Astrocyte (in vitro differentiated cells and primary cell): ENCODE measurements at regions not wholly inside any gene's neighbourhood (a gene's known extent, or its start where the extent isn't known, plus 50 kb on each side); places are given as distances from the start of the nearest gene placed in this dataset.

Experiments
- DNase-seq: peaks from one replicate; pipeline ENCODE4 v3.0.0-alpha.2; 2010; ENCODE audit warnings: low read depth
- FAIRE-seq: peaks from 2 replicates; lab custom pipeline; 2011; peaks lifted over from hg19 to GRCh38; lab: Jason Lieb, UNC
- H2AFZ ChIP-seq: 2 replicates; pipeline ENCODE4 v1.6.0; 2012; ENCODE audit warnings: low read depth, low read length, inconsistent platforms
- H3K27ac ChIP-seq: 2 replicates; pipeline ENCODE4 v1.5.1; 2011; ENCODE audit warnings: low read depth, low read length, inconsistent platforms
- H3K27me3 ChIP-seq: 2 replicates; pipeline ENCODE4 v1.6.0; 2011; ENCODE audit warnings: low read length, inconsistent platforms; ENCODE audit not compliant: insufficient read depth
- H3K36me3 ChIP-seq: 2 replicates; pipeline ENCODE4 v1.5.1; 2011; ENCODE audit warnings: low read length, inconsistent platforms; ENCODE audit not compliant: insufficient read depth
- H3K4me1 ChIP-seq: 2 replicates; pipeline ENCODE4 v1.5.1; 2011; ENCODE audit warnings: low read length, inconsistent platforms; ENCODE audit not compliant: insufficient read depth
- H3K4me2 ChIP-seq: 2 replicates; pipeline ENCODE4 v1.6.0; 2012; ENCODE audit warnings: low read length, inconsistent platforms
- H3K4me3 ChIP-seq: 2 replicates; pipeline ENCODE4 v1.5.1; 2011; ENCODE audit warnings: low read depth, mild to moderate bottlenecking, low read length, inconsistent platforms; ENCODE audit not compliant: insufficient read depth
- H3K79me2 ChIP-seq: 2 replicates; pipeline ENCODE4 v1.6.0; 2012; ENCODE audit warnings: mild to moderate bottlenecking, low read length, inconsistent platforms; ENCODE audit not compliant: insufficient read depth
- H3K9ac ChIP-seq: 2 replicates; pipeline ENCODE4 v1.6.0; 2012; ENCODE audit warnings: mild to moderate bottlenecking, low read length, inconsistent platforms
- H3K9me3 ChIP-seq: 2 replicates; pipeline ENCODE4 v1.5.1; 2012; ENCODE audit warnings: low read depth, mild to moderate bottlenecking, low read length, inconsistent platforms; ENCODE audit not compliant: insufficient read depth
- H4K20me1 ChIP-seq: 2 replicates; pipeline ENCODE4 v1.6.0; 2012; ENCODE audit warnings: low read length, inconsistent platforms; ENCODE audit not compliant: insufficient read depth
- H3K27ac Mint-ChIP-seq: one replicate; pipeline ENCODE4 v1.8.0; 2021; ENCODE audit warnings: mild to moderate bottlenecking, mixed read lengths; ENCODE audit not compliant: unreplicated experiment
- H3K27me3 Mint-ChIP-seq: one replicate; pipeline ENCODE4 v1.8.0; 2021; ENCODE audit warnings: low read depth, mixed read lengths; ENCODE audit not compliant: unreplicated experiment
- H3K36me3 Mint-ChIP-seq: one replicate; pipeline ENCODE4 v1.8.0; 2021; ENCODE audit warnings: low read depth, mixed read lengths; ENCODE audit not compliant: unreplicated experiment
- H3K4me1 Mint-ChIP-seq: one replicate; pipeline ENCODE4 v1.8.0; 2021; ENCODE audit warnings: low read depth, mixed read lengths; ENCODE audit not compliant: unreplicated experiment
- H3K4me3 Mint-ChIP-seq: one replicate; pipeline ENCODE4 v1.8.0; 2021; ENCODE audit warnings: mild to moderate bottlenecking, moderate library complexity, mixed read lengths; ENCODE audit not compliant: unreplicated experiment
- H3K9me3 Mint-ChIP-seq: one replicate; pipeline ENCODE4 v1.8.0; 2021; ENCODE audit warnings: mild to moderate bottlenecking, mixed read lengths; ENCODE audit not compliant: unreplicated experiment
- EZH2 ChIP-seq: IDR thresholded peaks from 2 replicates; pipeline ENCODE4 v1.6.1; 2012; ENCODE audit warnings: mild to moderate bottlenecking, low read length, inconsistent platforms; ENCODE audit not compliant: insufficient read depth
- TF ChIP-seq, protein P1 (sequence below): IDR thresholded peaks from 2 replicates; pipeline ENCODE4 v1.5.1; 2011; ENCODE audit warnings: low read depth, mild to moderate bottlenecking, inconsistent platforms, low read length, moderate library complexity; ENCODE audit not compliant: insufficient read depth

GRCh38 chr7:91348711-91349110 is 84.5 kb downstream of the FZD1 start:
- no peak overlapping the region for H3K4me3 Mint-ChIP-seq
- TF ChIP-seq, protein P1, sequence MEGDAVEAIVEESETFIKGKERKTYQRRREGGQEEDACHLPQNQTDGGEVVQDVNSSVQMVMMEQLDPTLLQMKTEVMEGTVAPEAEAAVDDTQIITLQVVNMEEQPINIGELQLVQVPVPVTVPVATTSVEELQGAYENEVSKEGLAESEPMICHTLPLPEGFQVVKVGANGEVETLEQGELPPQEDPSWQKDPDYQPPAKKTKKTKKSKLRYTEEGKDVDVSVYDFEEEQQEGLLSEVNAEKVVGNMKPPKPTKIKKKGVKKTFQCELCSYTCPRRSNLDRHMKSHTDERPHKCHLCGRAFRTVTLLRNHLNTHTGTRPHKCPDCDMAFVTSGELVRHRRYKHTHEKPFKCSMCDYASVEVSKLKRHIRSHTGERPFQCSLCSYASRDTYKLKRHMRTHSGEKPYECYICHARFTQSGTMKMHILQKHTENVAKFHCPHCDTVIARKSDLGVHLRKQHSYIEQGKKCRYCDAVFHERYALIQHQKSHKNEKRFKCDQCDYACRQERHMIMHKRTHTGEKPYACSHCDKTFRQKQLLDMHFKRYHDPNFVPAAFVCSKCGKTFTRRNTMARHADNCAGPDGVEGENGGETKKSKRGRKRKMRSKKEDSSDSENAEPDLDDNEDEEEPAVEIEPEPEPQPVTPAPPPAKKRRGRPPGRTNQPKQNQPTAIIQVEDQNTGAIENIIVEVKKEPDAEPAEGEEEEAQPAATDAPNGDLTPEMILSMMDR: no peak
- TF ChIP-seq EZH2: no peak
- no peaks in the 10 kb centered on the region for H3K27me3 ChIP-seq
- H3K27me3 Mint-ChIP-seq: peaks cover 1% of the 10 kb centered on the region
- H3K9ac ChIP-seq: no peak overlapping the region
- H3K27ac ChIP-seq: no peak overlapping the region
- H4K20me1 ChIP-seq: no peaks in the 10 kb centered on the region
- peak; percentile 17 for DNase-seq
- H2AFZ ChIP-seq: no peak overlapping the region
- H3K36me3 Mint-ChIP-seq: no peaks in the 10 kb centered on the region
- no peaks in the 10 kb centered on the region for H3K79me2 ChIP-seq
- H3K4me2 ChIP-seq: peak overlapping the region; percentile 8
- FAIRE-seq: no peak
- H3K27ac Mint-ChIP-seq: peak overlapping the region; percentile 12
- H3K9me3 Mint-ChIP-seq: no peaks in the 10 kb centered on the region
- peaks cover 23% of the 10 kb centered on the region for H3K4me1 ChIP-seq
- no peak overlapping the region for H3K4me3 ChIP-seq
- H3K36me3 ChIP-seq: no peaks in the 10 kb centered on the region
- peaks cover 12% of the 10 kb centered on the region for H3K4me1 Mint-ChIP-seq
- no peaks in the 10 kb centered on the region for H3K9me3 ChIP-seq

GRCh38 chr7:91351374-91351773 is 87.1 kb downstream of the FZD1 start:
- peaks cover 23% of the 10 kb centered on the region for H3K4me1 ChIP-seq
- no peaks in the 10 kb centered on the region for H4K20me1 ChIP-seq
- no peak overlapping the region for H2AFZ ChIP-seq
- no peak overlapping the region for H3K4me3 Mint-ChIP-seq
- FAIRE-seq: peak; percentile 20
- TF ChIP-seq, protein P1: no peak
- TF ChIP-seq EZH2: no peak
- peak overlapping the region; percentile 8 for H3K27ac ChIP-seq
- no peaks in the 10 kb centered on the region for H3K36me3 Mint-ChIP-seq
- no peak overlapping the region for H3K4me3 ChIP-seq
- H3K4me1 Mint-ChIP-seq: peaks cover 15% of the 10 kb centered on the region
- no peaks in the 10 kb centered on the region for H3K9me3 ChIP-seq
- H3K4me2 ChIP-seq: peak overlapping the region; percentile 22
- H3K9ac ChIP-seq: no peak overlapping the region
- H3K27ac Mint-ChIP-seq: no peak overlapping the region
- no peaks in the 10 kb centered on the region for H3K9me3 Mint-ChIP-seq
- no peaks in the 10 kb centered on the region for H3K79me2 ChIP-seq
- peak; percentile 84 for DNase-seq
- no peaks in the 10 kb centered on the region for H3K36me3 ChIP-seq
- H3K27me3 ChIP-seq: no peaks in the 10 kb centered on the region
- peaks cover 3% of the 10 kb centered on the region for H3K27me3 Mint-ChIP-seq

DNA sequence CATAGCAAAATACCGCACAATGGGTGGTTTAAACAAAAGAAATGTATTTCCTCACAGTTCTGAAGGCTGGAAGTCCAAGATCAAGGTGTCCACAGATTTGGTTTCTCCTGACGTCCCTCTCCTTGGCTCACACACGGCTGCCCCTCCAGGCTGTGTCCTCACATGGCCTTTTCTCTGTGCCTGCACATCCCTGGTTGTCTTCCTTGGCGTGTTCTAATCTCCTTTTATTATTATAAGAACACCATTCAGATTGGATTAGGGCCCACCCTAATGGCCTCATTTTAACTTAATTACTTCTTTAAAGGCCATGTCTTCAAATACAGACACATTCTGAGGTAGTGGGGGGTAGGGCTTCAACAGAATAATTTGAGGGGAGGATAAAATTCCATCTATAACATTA is 87.9 kb downstream of the FZD1 start:
- H3K27me3 ChIP-seq: no peaks in the 10 kb centered on the region
- Mint-ChIP-seq H3K9me3 (no peaks in the 10 kb centered on the region), H3K27ac (no peak overlapping the region), H3K36me3 (no peaks in the 10 kb centered on the region), H3K4me1 (peaks cover 15% of the 10 kb centered on the region), H3K27me3 (peaks cover 3% of the 10 kb centered on the region), H3K4me3 (no peak overlapping the region)
- no peak overlapping the region for H3K27ac ChIP-seq
- H3K9me3 ChIP-seq: no peaks in the 10 kb centered on the region
- no peak for TF ChIP-seq EZH2
- TF ChIP-seq, protein P1: no peak
- H2AFZ ChIP-seq: no peak overlapping the region
- H4K20me1 ChIP-seq: no peaks in the 10 kb centered on the region
- FAIRE-seq: no peak
- H3K4me3 ChIP-seq: no peak overlapping the region
- peak overlapping the region; percentile 22 for H3K4me2 ChIP-seq
- DNase-seq: no peak
- no peaks in the 10 kb centered on the region for H3K36me3 ChIP-seq
- no peak overlapping the region for H3K9ac ChIP-seq
- peaks cover 20% of the 10 kb centered on the region for H3K4me1 ChIP-seq
- H3K79me2 ChIP-seq: no peaks in the 10 kb centered on the region
